ENCODE measurements at regions not wholly inside any gene's neighbourhood (a gene's known extent, or its start where the extent isn't known, plus 50 kb on each side); places are given as distances from the start of the nearest gene placed in this dataset.

DNA sequence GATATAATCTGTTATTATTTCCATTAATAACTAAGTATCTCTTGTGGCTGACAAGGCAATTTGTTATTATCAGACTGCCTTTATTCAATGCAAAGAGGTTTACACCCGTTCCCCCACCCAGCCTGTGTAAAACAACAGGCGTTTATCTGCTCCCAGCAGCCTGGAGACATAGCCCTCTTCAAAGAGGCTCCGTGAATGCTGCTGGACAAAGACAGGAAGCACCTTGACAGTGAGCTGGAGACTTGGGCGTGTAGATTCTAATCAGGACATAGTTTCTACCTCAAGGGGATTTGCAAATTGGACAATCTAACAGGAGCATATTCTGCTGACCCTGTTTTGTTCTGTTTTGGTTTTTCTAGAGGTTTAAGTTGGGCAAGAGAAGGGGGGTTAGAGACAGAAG lies 733.0 kb upstream of the KIRREL3 start:
- 11% methylated on average over 4 of the region's 4 CpGs for WGBS
- intact Hi-C loops (cut with DNase I) = no loop called here
- no peak for DNase-seq (ENCODE audit: low spot score)

DNA sequence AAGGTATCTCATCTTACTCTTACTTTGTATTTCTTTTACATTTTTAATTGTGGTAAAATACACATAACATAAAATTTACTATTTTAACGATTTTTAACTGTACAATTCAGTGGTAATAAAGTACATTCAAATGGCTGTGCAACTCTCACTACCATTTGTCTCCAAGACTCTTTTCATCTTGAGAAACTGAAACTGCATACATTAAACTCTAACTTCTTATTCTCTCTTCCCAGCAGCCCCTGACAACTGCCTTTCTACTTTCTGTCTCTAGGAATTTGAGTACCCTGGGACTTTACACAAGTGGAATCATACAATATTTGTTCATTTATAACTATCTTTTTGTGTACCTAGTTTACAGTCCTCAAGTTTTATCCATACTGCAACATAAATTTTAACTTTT lies 725.8 kb upstream of the KIRREL3 start:
- TF ChIP-seq, protein P1, sequence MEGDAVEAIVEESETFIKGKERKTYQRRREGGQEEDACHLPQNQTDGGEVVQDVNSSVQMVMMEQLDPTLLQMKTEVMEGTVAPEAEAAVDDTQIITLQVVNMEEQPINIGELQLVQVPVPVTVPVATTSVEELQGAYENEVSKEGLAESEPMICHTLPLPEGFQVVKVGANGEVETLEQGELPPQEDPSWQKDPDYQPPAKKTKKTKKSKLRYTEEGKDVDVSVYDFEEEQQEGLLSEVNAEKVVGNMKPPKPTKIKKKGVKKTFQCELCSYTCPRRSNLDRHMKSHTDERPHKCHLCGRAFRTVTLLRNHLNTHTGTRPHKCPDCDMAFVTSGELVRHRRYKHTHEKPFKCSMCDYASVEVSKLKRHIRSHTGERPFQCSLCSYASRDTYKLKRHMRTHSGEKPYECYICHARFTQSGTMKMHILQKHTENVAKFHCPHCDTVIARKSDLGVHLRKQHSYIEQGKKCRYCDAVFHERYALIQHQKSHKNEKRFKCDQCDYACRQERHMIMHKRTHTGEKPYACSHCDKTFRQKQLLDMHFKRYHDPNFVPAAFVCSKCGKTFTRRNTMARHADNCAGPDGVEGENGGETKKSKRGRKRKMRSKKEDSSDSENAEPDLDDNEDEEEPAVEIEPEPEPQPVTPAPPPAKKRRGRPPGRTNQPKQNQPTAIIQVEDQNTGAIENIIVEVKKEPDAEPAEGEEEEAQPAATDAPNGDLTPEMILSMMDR (IDR thresholded peaks at IDR 0.05) = no peak
- TF ChIP-seq POLR2A (IDR thresholded peaks at IDR 0.05) = no peak
- TF ChIP-seq POLR2AphosphoS5 (IDR thresholded peaks at IDR 0.05) = no peak
- no peak overlapping the region for H3K27ac ChIP-seq
- intact Hi-C loops (cut with DNase I) = no loop called here
- no peak for DNase-seq (ENCODE audit: low spot score)
- no peaks in the 10 kb centered on the region for H3K9me3 ChIP-seq
- H3K4me1 ChIP-seq (replicated peaks) = no peaks in the 10 kb centered on the region
- 47% methylated on average over 1 of the region's 1 CpG for WGBS
- H3K4me3 ChIP-seq = no peak overlapping the region
- no peaks in the 10 kb centered on the region for H3K27me3 ChIP-seq (replicated peaks; ENCODE audit: insufficient read depth)
- no peaks in the 10 kb centered on the region for H3K36me3 ChIP-seq

More for the DNA sequence above, 733.0 kb upstream of the KIRREL3 start:
- TF ChIP-seq, protein P1 (IDR thresholded peaks at IDR 0.05) = no peak
- TF ChIP-seq POLR2A (IDR thresholded peaks at IDR 0.05) (no peak), POLR2AphosphoS5 (IDR thresholded peaks at IDR 0.05) (no peak)
- Histone ChIP-seq H3K4me3 (no peak overlapping the region), H3K27me3 (replicated peaks; ENCODE audit: insufficient read depth) (no peaks in the 10 kb centered on the region), H3K4me1 (replicated peaks) (no peaks in the 10 kb centered on the region), H3K36me3 (no peaks in the 10 kb centered on the region), H3K9me3 (no peaks in the 10 kb centered on the region), H3K27ac (no peak overlapping the region)

DNA sequence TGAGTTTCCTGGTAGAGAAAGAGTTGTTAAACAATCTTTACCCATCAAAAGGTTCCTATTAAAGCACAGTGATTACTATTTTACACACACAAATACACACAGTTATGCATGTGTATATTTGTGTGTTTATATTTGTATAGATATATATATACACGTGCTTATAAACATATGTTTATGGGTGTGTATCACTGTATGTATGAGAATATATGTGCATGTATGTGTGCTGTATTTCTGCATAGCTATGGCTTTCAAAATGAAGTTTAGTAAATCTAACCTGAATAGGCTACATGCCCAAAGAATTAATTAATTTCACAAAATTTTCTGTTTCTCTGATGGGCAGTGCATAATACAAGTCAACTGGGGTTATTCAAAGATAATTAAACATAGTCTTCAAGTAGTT lies 723.1 kb upstream of the KIRREL3 start:
- no peaks in the 10 kb centered on the region for H3K9me3 ChIP-seq
- no peaks in the 10 kb centered on the region for H3K27me3 ChIP-seq (replicated peaks; ENCODE audit: insufficient read depth)
- TF ChIP-seq POLR2A (IDR thresholded peaks at IDR 0.05) (no peak), POLR2AphosphoS5 (IDR thresholded peaks at IDR 0.05) (no peak)
- TF ChIP-seq, protein P1 (IDR thresholded peaks at IDR 0.05) = no peak
- no peaks in the 10 kb centered on the region for H3K4me1 ChIP-seq (replicated peaks)
- H3K27ac ChIP-seq = no peak overlapping the region
- no peak for DNase-seq (ENCODE audit: low spot score)
- H3K4me3 ChIP-seq = no peak overlapping the region
- intact Hi-C loops (cut with DNase I) = no loop called here
- no peaks in the 10 kb centered on the region for H3K36me3 ChIP-seq
- 64% methylated on average over 1 of the region's 1 CpG for WGBS

DNA sequence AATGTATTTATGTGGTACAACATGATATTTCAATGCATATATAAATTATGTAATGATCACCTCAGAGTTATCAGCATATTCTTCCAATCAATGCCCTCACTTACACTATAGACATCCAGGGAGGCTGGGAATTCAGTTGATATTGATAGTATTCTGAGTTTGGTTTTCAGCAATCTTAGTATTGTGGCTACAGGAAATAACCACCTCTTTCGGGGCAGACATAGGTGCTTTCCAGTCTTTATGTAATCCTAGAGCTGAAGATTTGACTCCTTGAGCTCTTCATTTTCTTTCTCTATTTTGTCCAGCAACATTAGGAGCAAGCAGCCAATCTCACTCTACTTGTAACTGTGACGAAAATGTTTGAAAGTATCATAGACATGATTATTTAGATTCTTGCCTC lies 712.7 kb upstream of the KIRREL3 start:
- whole genome bisulfite sequencing = 86% methylated on average over 2 of the region's 2 CpGs
- H3K9me3 ChIP-seq = no peaks in the 10 kb centered on the region
- H3K4me3 ChIP-seq = no peak overlapping the region
- no peaks in the 10 kb centered on the region for H3K27me3 ChIP-seq (replicated peaks; ENCODE audit: insufficient read depth)
- no peaks in the 10 kb centered on the region for H3K4me1 ChIP-seq (replicated peaks)
- DNase-seq (ENCODE audit: low spot score) = no peak
- TF ChIP-seq POLR2A (IDR thresholded peaks at IDR 0.05) (no peak), POLR2AphosphoS5 (IDR thresholded peaks at IDR 0.05) (no peak)
- TF ChIP-seq, protein P1 (IDR thresholded peaks at IDR 0.05) = no peak
- H3K27ac ChIP-seq = no peak overlapping the region
- intact Hi-C loops (cut with DNase I) = no loop called here
- no peaks in the 10 kb centered on the region for H3K36me3 ChIP-seq

DNA sequence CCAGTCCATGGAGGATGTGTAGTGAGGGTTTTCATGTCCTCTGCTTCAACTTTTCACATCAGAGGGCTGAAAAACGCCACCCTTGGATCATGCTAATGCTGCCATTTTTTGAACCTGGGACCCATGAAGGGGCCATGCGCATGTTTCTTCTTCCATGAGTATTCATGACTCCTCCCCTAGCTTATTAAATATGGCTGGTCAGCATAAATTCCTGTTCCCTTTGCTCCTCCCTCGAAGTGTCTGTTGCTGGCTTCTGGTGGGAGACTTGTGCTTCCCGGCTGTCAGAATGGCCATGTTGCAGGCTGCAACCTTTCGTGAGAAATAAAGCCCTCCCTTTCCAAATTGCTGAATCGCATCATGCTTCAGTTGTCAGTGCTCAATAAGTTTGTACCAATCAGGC lies 711.2 kb upstream of the KIRREL3 start:
- no peak overlapping the region for H3K4me3 ChIP-seq
- TF ChIP-seq, protein P1 (IDR thresholded peaks at IDR 0.05) = no peak
- no peak for TF ChIP-seq POLR2AphosphoS5 (IDR thresholded peaks at IDR 0.05)
- no peak for TF ChIP-seq POLR2A (IDR thresholded peaks at IDR 0.05)
- no peak for DNase-seq (ENCODE audit: low spot score)
- no peaks in the 10 kb centered on the region for H3K36me3 ChIP-seq
- H3K4me1 ChIP-seq (replicated peaks) = no peaks in the 10 kb centered on the region
- H3K27ac ChIP-seq = no peak overlapping the region
- H3K27me3 ChIP-seq (replicated peaks; ENCODE audit: insufficient read depth) = no peaks in the 10 kb centered on the region
- no peaks in the 10 kb centered on the region for H3K9me3 ChIP-seq
- intact Hi-C loops (cut with DNase I) = no loop called here
- WGBS = 94% methylated on average over 6 of the region's 6 CpGs

Data from prostate gland (tissue), 2 donors.